Psoas muscle (tissue), 7 donors: ENCODE measurements at regions not wholly inside any gene's neighbourhood (a gene's known extent, or its start where the extent isn't known, plus 50 kb on each side); places are given as distances from the start of the nearest gene placed in this dataset.

Source experiments
- ATAC-seq, 4 donors: fragments of 200-7000 bp; cut with Tn5 transposase; one replicate each; pipeline ENCODE4 v1.9.1; 2020; ENCODE audit warnings: moderate library complexity in 3 of 4, mild to moderate bottlenecking in 2 of 4
- DNase-seq, 2 donors: peaks; one replicate each; pipeline ENCODE4 v3.0.0-alpha.2; 2020
- H3K27ac ChIP-seq: fragments of 200-600 bp; one replicate; pipeline ENCODE4 v1.8.0; 2022
- H3K27me3 ChIP-seq, 3 donors: fragments of 200-600 bp in 1 of 3; one replicate each; pipeline versions ENCODE4 v1.6.1 to v1.8.0; 2013 to 2022; ENCODE audit warnings: low read length in 2 of 3, mild to moderate bottlenecking in 2 of 3, moderate library complexity in 1 of 3; ENCODE audit not compliant: insufficient read depth in 3 of 3
- H3K36me3 ChIP-seq, 2 donors: fragments of 200-600 bp in 1 of 2; one replicate each; pipeline versions ENCODE4 v1.6.1 to v1.8.0; 2013 to 2022; ENCODE audit warnings: low read depth in 1 of 2, mild to moderate bottlenecking in 1 of 2, moderate library complexity in 1 of 2; ENCODE audit not compliant: insufficient read depth in 1 of 2
- H3K4me1 ChIP-seq: fragments of 200-600 bp; one replicate; pipeline ENCODE4 v1.8.0; 2022
- H3K4me3 ChIP-seq: fragments of 200-600 bp; one replicate; pipeline ENCODE4 v1.8.0; 2022; ENCODE audit warnings: mild to moderate bottlenecking
- H3K9me3 ChIP-seq: fragments of 200-600 bp; one replicate; pipeline ENCODE4 v1.8.0; 2022
- CTCF ChIP-seq: fragments of 200-600 bp; IDR thresholded peaks from one replicate; pipeline ENCODE4 v1.8.0; 2022; ENCODE audit warnings: antibody characterized with exemption
- WGBS, 3 donors: extraction: QIAGEN DNeasy Blood & Tissue Kit; methylation state at CpG; one replicate each; pipeline versions ENCODE4 v1.1.6 to v1.1.7; 2013; 5-methylcytosine and 5-hydroxymethylcytosine counted together
- intact Hi-C, 2 donors: fragments of 100-400 bp; cut with DNase I; formaldehyde crosslinking; loops; one replicate each; pipeline versions ENCODE4 v1.11.0 to v1.14.2; 2022
- donor health status: healthy with polysubstance abuse.
- donor health status: DM: no; HTN: no; CAD: no; lungs with moderate emphysema.
- donor health status: Bipolar disorder and iron deficiency.
- donor health status: healthy.
- donor health status: DM: yes; HTN: yes; CAD: no.
- donor health status: DM: no; HTN: no; CAD: no.
- donor health status: DM: yes; HTN: yes; CAD: no.

- Histone ChIP-seq H3K36me3 (no peaks in the 10 kb centered on the region), H3K4me1 (no peaks in the 10 kb centered on the region), H3K27ac (no peak overlapping the region), H3K4me3 (no peak overlapping the region), H3K9me3 (no peaks in the 10 kb centered on the region), H3K27me3 (no peaks in the 10 kb centered on the region)
- no peak for TF ChIP-seq CTCF
- no peak for ATAC-seq
- WGBS, 3 donors = 89 to 93% (median 92%) methylated on average over 12 of the region's 12 CpGs
- DNase-seq = no peak
- intact Hi-C loops = no loop called here
These were observed 546.6 kb upstream of the TMEM132C start for GRCh38 chr12:127720334-127720733.

GRCh38 chr12:127722611-127723010, 544.4 kb upstream of the TMEM132C start:
- no peak for ATAC-seq
- H3K9me3 ChIP-seq = no peaks in the 10 kb centered on the region
- DNase-seq = no peak
- 40 to 47% (median 46%) methylated on average over 5 of the region's 5 CpGs for WGBS, 3 donors
- H3K36me3 ChIP-seq = no peaks in the 10 kb centered on the region
- H3K4me1 ChIP-seq = no peaks in the 10 kb centered on the region
- H3K27me3 ChIP-seq = no peaks in the 10 kb centered on the region
- H3K27ac ChIP-seq = no peak overlapping the region
- H3K4me3 ChIP-seq = no peak overlapping the region
- intact Hi-C loops = no loop called here
- no peak for TF ChIP-seq CTCF

- H3K9me3 ChIP-seq = no peaks in the 10 kb centered on the region
These were observed 543.7 kb upstream of the TMEM132C start for GRCh38 chr12:127723251-127723650.

GRCh38 chr12:127726671-127727315, 540.2 kb upstream of the TMEM132C start:
- Histone ChIP-seq H3K9me3 (no peaks in the 10 kb centered on the region), H3K36me3 (no peaks in the 10 kb centered on the region), H3K27me3 (no peaks in the 10 kb centered on the region), H3K4me3 (no peak overlapping the region), H3K4me1 (no peaks in the 10 kb centered on the region), H3K27ac (no peak overlapping the region)
- intact Hi-C loops = no loop called here
- no peak for ATAC-seq
- no peak for TF ChIP-seq CTCF
- no peak for DNase-seq
- WGBS, 3 donors = 54 to 66% (median 59%) methylated on average over 9 of the region's 9 CpGs

More at GRCh38 chr12:127723251-127723650, 543.7 kb upstream of the TMEM132C start:
- no peaks in the 10 kb centered on the region for H3K36me3 ChIP-seq
- whole genome bisulfite sequencing, 3 donors = 14 to 32% (median 24%) methylated on average over 4 of the region's 4 CpGs
- H3K27ac ChIP-seq = no peak overlapping the region
- H3K27me3 ChIP-seq = no peaks in the 10 kb centered on the region
- intact Hi-C loops = no loop called here
- TF ChIP-seq CTCF = no peak
- H3K4me3 ChIP-seq = no peak overlapping the region
- no peaks in the 10 kb centered on the region for H3K4me1 ChIP-seq
- ATAC-seq = no peak
- no peak for DNase-seq

- intact Hi-C loops = no loop called here
- Histone ChIP-seq H3K4me3 (no peak overlapping the region), H3K9me3 (no peaks in the 10 kb centered on the region), H3K4me1 (no peaks in the 10 kb centered on the region), H3K27ac (no peak overlapping the region), H3K27me3 (no peaks in the 10 kb centered on the region), H3K36me3 (no peaks in the 10 kb centered on the region)
- 84 to 92% (median 85%) methylated on average over 3 of the region's 3 CpGs for WGBS, 3 donors
- TF ChIP-seq CTCF = no peak
- no peak for DNase-seq
- ATAC-seq = no peak
These were observed 538.7 kb upstream of the TMEM132C start for GRCh38 chr12:127728285-127728684.
